OCI-LY7 (cell line): ENCODE measurements at regions not wholly inside any gene's neighbourhood (a gene's known extent, or its start where the extent isn't known, plus 50 kb on each side); places are given as distances from the start of the nearest gene placed in this dataset.

ENCODE experiments used
- CTCF ChIP-seq: fragments of 200-600 bp; sonication (generic); conservative IDR thresholded peaks from 2 replicates; pipeline ENCODE4 v1.5.1; 2014; ENCODE audit warnings: mild to moderate bottlenecking, antibody characterized with exemption, low read length, moderate library complexity, mixed read lengths
- EZH2phosphoT487 ChIP-seq: fragments of 200-600 bp; sonication (generic); IDR thresholded peaks from 2 replicates; pipeline ENCODE4 v1.6.1; 2018; ENCODE audit warnings: low read depth, borderline replicate concordance, mild to moderate bottlenecking, mixed run types, antibody characterized with exemption, low read length, moderate library complexity, mixed read lengths

GRCh38 chr6:144615870-144616269 lies 330.7 kb downstream of the UTRN start:
- TF ChIP-seq CTCF (no peak), EZH2phosphoT487 (no peak)
